ENCODE measurements at regions not wholly inside any gene's neighbourhood (a gene's known extent, or its start where the extent isn't known, plus 50 kb on each side); places are given as distances from the start of the nearest gene placed in this dataset.
"Not testable (repeated sequence)": the region's sequence is repeated elsewhere in the genome, so short reads cannot be mapped to it uniquely, and the experiment has no call there.

GRCh38 chr10:42722575-42722974 is 60.0 kb upstream of the BMS1 start:
- ChIA-PET CTCF (no interaction called here), POLR2A (no interaction called here)
- H3K36me3 ChIP-seq (ENCODE audit: control insufficient read depth, insufficient read depth, low read length) = no peaks in the 10 kb centered on the region
- H3K27me3 ChIP-seq (ENCODE audit: control insufficient read depth, insufficient read depth, low read length) = no peaks in the 10 kb centered on the region
- no peak overlapping the region for H3K4me3 ChIP-seq (ENCODE audit: low read depth, low read length)
- no peak for TF ChIP-seq CTCF (IDR thresholded peaks at IDR 0.05; ENCODE audit: insufficient read depth, low read depth, low read length)
- no peak for DNase-seq (ENCODE audit: low read depth)

- POLR2A ChIA-PET; H3K27me3 ChIP-seq (ENCODE audit: control insufficient read depth, insufficient read depth, low read length); H3K4me3 ChIP-seq (ENCODE audit: low read depth, low read length); H3K36me3 ChIP-seq (ENCODE audit: control insufficient read depth, insufficient read depth, low read length); DNase-seq (ENCODE audit: low read depth): not testable (repeated sequence)
- CTCF ChIA-PET = interaction anchor here (0.9 kb wide), 1 partner anchor 27 kb away, joined by 3 read pairs; no protein-coding TSS in a partner anchor
Observed at GRCh38 chr10:42723549-42723948, 59.0 kb upstream of the BMS1 start.

- POLR2A ChIA-PET; DNase-seq (ENCODE audit: low read depth); H3K4me3 ChIP-seq (ENCODE audit: low read depth, low read length); H3K27me3 ChIP-seq (ENCODE audit: control insufficient read depth, insufficient read depth, low read length); H3K36me3 ChIP-seq (ENCODE audit: control insufficient read depth, insufficient read depth, low read length): not testable (repeated sequence)
- CTCF ChIA-PET = interaction anchor here (0.9 to 1.4 kb wide), 2 partner anchors 9 to 26 kb away, joined by 3 to 5 read pairs; no protein-coding TSS in a partner anchor
Observed at GRCh38 chr10:42724660-42725059, 57.9 kb upstream of the BMS1 start.

- no peak for DNase-seq (ENCODE audit: low read depth)
- no peak for TF ChIP-seq CTCF (IDR thresholded peaks at IDR 0.05; ENCODE audit: insufficient read depth, low read depth, low read length)
- CTCF ChIA-PET = no interaction called here
- H3K4me3 ChIP-seq (ENCODE audit: low read depth, low read length) = no peak overlapping the region
- H3K27me3 ChIP-seq (ENCODE audit: control insufficient read depth, insufficient read depth, low read length) = no peaks in the 10 kb centered on the region
- POLR2A ChIA-PET = no interaction called here
- H3K36me3 ChIP-seq (ENCODE audit: control insufficient read depth, insufficient read depth, low read length) = no peaks in the 10 kb centered on the region
Observed at GRCh38 chr10:42732266-42732665, 50.3 kb upstream of the BMS1 start.
